K562 (cell line): ENCODE measurements at regions not wholly inside any gene's neighbourhood (a gene's known extent, or its start where the extent isn't known, plus 50 kb on each side); places are given as distances from the start of the nearest gene placed in this dataset.

Source experiments
- DDX20 ChIP-seq: fragments of 450-650 bp; IDR thresholded peaks from 2 replicates; pipeline ENCODE4 v1.6.1; 2016; ENCODE audit warnings: missing genetic modification characterization, low read depth, mild to moderate bottlenecking, missing compliant biosample characterization, moderate library complexity
- EP300 ChIP-seq: IDR thresholded peaks from 2 replicates; pipeline ENCODE4 v1.6.1; 2012; ENCODE audit warnings: low read length, improper control_type of control experiment
- POLR2A ChIP-seq: fragments of 450-650 bp; conservative IDR thresholded peaks from 2 replicates; pipeline ENCODE4 v1.6.1; 2016
- ZHX1 ChIP-seq: fragments of 150-350 bp; conservative IDR thresholded peaks from 2 replicates; pipeline ENCODE4 v1.6.1; 2014; ENCODE audit warnings: low read length
- TF ChIP-seq, protein P1 (sequence below), 2 experiments: IDR thresholded peaks in 1 of 2; conservative IDR thresholded peaks in 1 of 2; 2 replicates each; pipeline ENCODE4 v1.6.1; 2016; ENCODE audit warnings: low read depth in 2 of 2, mild to moderate bottlenecking in 1 of 2, missing compliant biosample characterization in 1 of 2, missing genetic modification characterization in 1 of 2, moderate library complexity in 1 of 2
- TF ChIP-seq, protein P2 (sequence below), 3 experiments: IDR thresholded peaks in 2 of 3; conservative IDR thresholded peaks in 1 of 3; 2 replicates each; pipeline ENCODE4 v1.5.1; 2011 to 2012; ENCODE audit warnings: low read length in 3 of 3, mild to moderate bottlenecking in 3 of 3, control low read depth in 2 of 3, improper control_type of control experiment in 1 of 3, inconsistent platforms in 1 of 3, low read depth in 1 of 3, mixed read lengths in 1 of 3, moderate library complexity in 1 of 3; ENCODE audit not compliant: insufficient read depth in 2 of 3

- TF ChIP-seq, protein P1, sequence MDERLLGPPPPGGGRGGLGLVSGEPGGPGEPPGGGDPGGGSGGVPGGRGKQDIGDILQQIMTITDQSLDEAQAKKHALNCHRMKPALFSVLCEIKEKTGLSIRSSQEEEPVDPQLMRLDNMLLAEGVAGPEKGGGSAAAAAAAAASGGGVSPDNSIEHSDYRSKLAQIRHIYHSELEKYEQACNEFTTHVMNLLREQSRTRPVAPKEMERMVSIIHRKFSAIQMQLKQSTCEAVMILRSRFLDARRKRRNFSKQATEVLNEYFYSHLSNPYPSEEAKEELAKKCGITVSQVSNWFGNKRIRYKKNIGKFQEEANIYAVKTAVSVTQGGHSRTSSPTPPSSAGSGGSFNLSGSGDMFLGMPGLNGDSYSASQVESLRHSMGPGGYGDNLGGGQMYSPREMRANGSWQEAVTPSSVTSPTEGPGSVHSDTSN (CRISPR knock-in tag; IDR thresholded peaks at IDR 0.05; ENCODE audit: low read depth): no peak
- TF ChIP-seq, protein P1 (tag; conservative IDR thresholded peaks at IDR 0.05; ENCODE audit: low read depth): no peak
- TF ChIP-seq EP300 (no peak), ZHX1 (no peak), POLR2A (no peak), DDX20 (tag) (no peak)
- TF ChIP-seq, protein P2, sequence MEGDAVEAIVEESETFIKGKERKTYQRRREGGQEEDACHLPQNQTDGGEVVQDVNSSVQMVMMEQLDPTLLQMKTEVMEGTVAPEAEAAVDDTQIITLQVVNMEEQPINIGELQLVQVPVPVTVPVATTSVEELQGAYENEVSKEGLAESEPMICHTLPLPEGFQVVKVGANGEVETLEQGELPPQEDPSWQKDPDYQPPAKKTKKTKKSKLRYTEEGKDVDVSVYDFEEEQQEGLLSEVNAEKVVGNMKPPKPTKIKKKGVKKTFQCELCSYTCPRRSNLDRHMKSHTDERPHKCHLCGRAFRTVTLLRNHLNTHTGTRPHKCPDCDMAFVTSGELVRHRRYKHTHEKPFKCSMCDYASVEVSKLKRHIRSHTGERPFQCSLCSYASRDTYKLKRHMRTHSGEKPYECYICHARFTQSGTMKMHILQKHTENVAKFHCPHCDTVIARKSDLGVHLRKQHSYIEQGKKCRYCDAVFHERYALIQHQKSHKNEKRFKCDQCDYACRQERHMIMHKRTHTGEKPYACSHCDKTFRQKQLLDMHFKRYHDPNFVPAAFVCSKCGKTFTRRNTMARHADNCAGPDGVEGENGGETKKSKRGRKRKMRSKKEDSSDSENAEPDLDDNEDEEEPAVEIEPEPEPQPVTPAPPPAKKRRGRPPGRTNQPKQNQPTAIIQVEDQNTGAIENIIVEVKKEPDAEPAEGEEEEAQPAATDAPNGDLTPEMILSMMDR (IDR thresholded peaks at IDR 0.05 in 2 of 3, conservative IDR thresholded peaks at IDR 0.05 in 1 of 3; ENCODE audit: insufficient read depth in 2 of 3, low read depth in 1 of 3, low read length in 3 of 3): no peak
Observed at GRCh38 chr15:77834276-77834990, 201.7 kb upstream of the LINGO1 start.
